Neuronal stem cell (in vitro differentiated cells): ENCODE measurements at regions not wholly inside any gene's neighbourhood (a gene's known extent, or its start where the extent isn't known, plus 50 kb on each side); places are given as distances from the start of the nearest gene placed in this dataset.

Experiments
- DNase-seq: peaks from one replicate; pipeline ENCODE4 v3.0.0-alpha.2; 2013; ENCODE audit warnings: low spot score
- H2AFZ ChIP-seq: one replicate; pipeline ENCODE4 v1.6.1; 2013; ENCODE audit warnings: mild to moderate bottlenecking, low read length, inconsistent platforms
- H2AK5ac ChIP-seq: 2 replicates; pipeline ENCODE4 v1.6.1; 2013; ENCODE audit warnings: low read depth, mild to moderate bottlenecking, inconsistent platforms, low read length, moderate library complexity, mixed read lengths
- H2BK120ac ChIP-seq: 2 replicates; pipeline ENCODE4 v1.6.1; 2013; ENCODE audit warnings: low read depth, mild to moderate bottlenecking, inconsistent platforms, low read length, moderate library complexity, mixed read lengths
- H2BK12ac ChIP-seq: one replicate; pipeline ENCODE4 v1.6.1; 2013; ENCODE audit warnings: low read length, inconsistent platforms
- H2BK15ac ChIP-seq: 2 replicates; pipeline ENCODE4 v1.6.1; 2013; ENCODE audit warnings: mild to moderate bottlenecking, low read length, inconsistent platforms, mixed read lengths
- H2BK5ac ChIP-seq: one replicate; pipeline ENCODE4 v1.6.1; 2013; ENCODE audit warnings: inconsistent platforms, mild to moderate bottlenecking, low read length, moderate library complexity
- H3K14ac ChIP-seq: one replicate; pipeline ENCODE4 v1.6.1; 2013; ENCODE audit warnings: low read length, inconsistent platforms
- H3K18ac ChIP-seq: 2 replicates; pipeline ENCODE4 v1.6.1; 2013; ENCODE audit warnings: low read length, inconsistent platforms
- H3K23ac ChIP-seq: 2 replicates; pipeline ENCODE4 v1.6.1; 2013; ENCODE audit warnings: low read depth, mild to moderate bottlenecking, mixed read lengths, low read length, inconsistent platforms; ENCODE audit not compliant: poor library complexity
- H3K27ac ChIP-seq: replicated peaks from 3 replicates; pipeline ENCODE4 v1.5.1; 2013; ENCODE audit warnings: low read length, inconsistent platforms
- H3K27me3 ChIP-seq, 3 experiments: 2 replicates each; pipeline ENCODE4 v1.6.1; 2013; ENCODE audit warnings: low read length in 3 of 3, mild to moderate bottlenecking in 2 of 3, inconsistent platforms in 1 of 3, low read depth in 1 of 3, mixed read lengths in 1 of 3, moderate library complexity in 1 of 3; ENCODE audit not compliant: control insufficient read depth in 3 of 3, insufficient read depth in 3 of 3
- H3K36me3 ChIP-seq, 2 donors: replicated peaks in 1 of 2; 2 replicates each; pipeline ENCODE4 v1.6.1; 2013; ENCODE audit warnings: low read length in 2 of 2; ENCODE audit not compliant: control insufficient read depth in 2 of 2, insufficient read depth in 2 of 2
- H3K4ac ChIP-seq: 2 replicates; pipeline ENCODE4 v1.6.1; 2013; ENCODE audit warnings: inconsistent platforms, mild to moderate bottlenecking, low read length, moderate library complexity
- H3K4me1 ChIP-seq, 2 donors: 1 replicate in 1 of 2; 2 replicates in 1 of 2; pipeline ENCODE4 v1.6.1; 2013; ENCODE audit warnings: low read length in 2 of 2, low read depth in 1 of 2; ENCODE audit not compliant: control insufficient read depth in 2 of 2, insufficient read depth in 1 of 2
- H3K4me2 ChIP-seq: one replicate; pipeline ENCODE4 v1.6.1; 2013; ENCODE audit warnings: mild to moderate bottlenecking, low read length, inconsistent platforms; ENCODE audit not compliant: insufficient read depth, poor library complexity, severe bottlenecking
- H3K4me3 ChIP-seq, 2 donors: 2 replicates each; pipeline ENCODE4 v1.5.1; 2013; ENCODE audit warnings: low read length in 2 of 2, mild to moderate bottlenecking in 2 of 2, inconsistent platforms in 1 of 2, moderate library complexity in 1 of 2
- H3K79me1 ChIP-seq: one replicate; pipeline ENCODE4 v1.6.1; 2013; ENCODE audit warnings: low read depth, mild to moderate bottlenecking, inconsistent platforms, low read length, moderate library complexity
- H3K9ac ChIP-seq: one replicate; pipeline ENCODE4 v1.6.1; 2013; ENCODE audit warnings: mild to moderate bottlenecking, low read depth, low read length, inconsistent platforms; ENCODE audit not compliant: poor library complexity
- H3K9me3 ChIP-seq, 2 donors: replicated peaks in 1 of 2; 2 replicates each; pipeline versions ENCODE3 to v1.6.1; 2013; ENCODE audit warnings: low read length in 2 of 2, mild to moderate bottlenecking in 2 of 2, inconsistent platforms in 1 of 2, low read depth in 1 of 2, mixed read lengths in 1 of 2, moderate library complexity in 1 of 2; ENCODE audit not compliant: control insufficient read depth in 2 of 2, insufficient read depth in 1 of 2
- H4K8ac ChIP-seq: one replicate; pipeline ENCODE4 v1.6.1; 2013; ENCODE audit warnings: low read depth, mild to moderate bottlenecking, inconsistent platforms, low read length, moderate library complexity
- H4K91ac ChIP-seq: one replicate; pipeline ENCODE4 v1.6.1; 2013; ENCODE audit warnings: low read length, low read depth, mild to moderate bottlenecking, inconsistent platforms; ENCODE audit not compliant: poor library complexity
- WGBS, 2 donors: extraction: QIAGEN DNeasy Blood & Tissue Kit; methylation state at CpG; one replicate each; pipeline ENCODE4 v1.1.7; 2013; ENCODE audit warnings: missing lambda C conversion rate in 2 of 2, mixed read lengths in 1 of 2; ENCODE audit not compliant: insufficient read length in 2 of 2, insufficient replicate concordance in 1 of 2; ENCODE audit errors: extremely low coverage in 2 of 2; 5-methylcytosine and 5-hydroxymethylcytosine counted together

- no peak overlapping the region for H3K23ac ChIP-seq
- H2AK5ac ChIP-seq = no peak overlapping the region
- no peak overlapping the region for H3K14ac ChIP-seq
- no peak for DNase-seq
- H2BK15ac ChIP-seq = no peak overlapping the region
- no peaks in the 10 kb centered on the region for H3K36me3 ChIP-seq
- no peak overlapping the region for H3K4me3 ChIP-seq
- H3K4me1 ChIP-seq = no peaks in the 10 kb centered on the region
- H3K4ac ChIP-seq = no peak overlapping the region
- no peak overlapping the region for H3K18ac ChIP-seq
- WGBS, 2 donors = no CpG with 5 or more reads among the region's 2 CpGs
- H3K9me3 ChIP-seq = no peaks in the 10 kb centered on the region
- no peak overlapping the region for H2BK120ac ChIP-seq
- H3K79me1 ChIP-seq = no peaks in the 10 kb centered on the region
- H3K4me2 ChIP-seq = no peak overlapping the region
- H4K8ac ChIP-seq = no peak overlapping the region
- H2BK5ac ChIP-seq = no peak overlapping the region
- H2BK12ac ChIP-seq = no peak overlapping the region
- H3K9ac ChIP-seq = no peak overlapping the region
- H4K91ac ChIP-seq = no peak overlapping the region
- no peak overlapping the region for H3K27ac ChIP-seq
- no peak overlapping the region for H2AFZ ChIP-seq
- no peaks in the 10 kb centered on the region for H3K27me3 ChIP-seq
Observed at GRCh38 chr13:50474088-50474662, 369.3 kb downstream of the DLEU7 start.

GRCh38 chr13:50476577-50477285 is 366.8 kb downstream of the DLEU7 start:
- Histone ChIP-seq H2BK5ac (no peak overlapping the region), H3K27me3 (no peaks in the 10 kb centered on the region), H2AK5ac (no peak overlapping the region), H3K27ac (no peak overlapping the region), H2BK12ac (no peak overlapping the region), H3K4me3 (no peak overlapping the region), H4K91ac (no peak overlapping the region), H3K9ac (no peak overlapping the region), H3K14ac (no peak overlapping the region), H3K4me1 (no peaks in the 10 kb centered on the region), H3K79me1 (no peaks in the 10 kb centered on the region), H3K9me3 (no peaks in the 10 kb centered on the region), H3K4me2 (no peak overlapping the region), H2BK15ac (no peak overlapping the region), H3K36me3 (no peaks in the 10 kb centered on the region), H3K18ac (no peak overlapping the region), H3K4ac (no peak overlapping the region), H2AFZ (no peak overlapping the region), H3K23ac (no peak overlapping the region), H2BK120ac (no peak overlapping the region), H4K8ac (no peak overlapping the region)
- no peak for DNase-seq
- WGBS, 2 donors = no CpG with 5 or more reads among the region's 5 CpGs

GRCh38 chr13:50481936-50482335 is 361.6 kb downstream of the DLEU7 start:
- no peak for DNase-seq

GRCh38 chr13:50483416-50483815 is 360.1 kb downstream of the DLEU7 start:
- H3K14ac ChIP-seq = no peak overlapping the region
- no peak overlapping the region for H2BK15ac ChIP-seq
- H4K8ac ChIP-seq = no peak overlapping the region
- no peak overlapping the region for H3K23ac ChIP-seq
- no peak overlapping the region for H4K91ac ChIP-seq
- no peak overlapping the region for H2BK12ac ChIP-seq
- H3K36me3 ChIP-seq = no peaks in the 10 kb centered on the region
- no peak overlapping the region for H2BK120ac ChIP-seq
- H3K27ac ChIP-seq = no peak overlapping the region
- no peak overlapping the region for H3K4me3 ChIP-seq
- H3K4me1 ChIP-seq = peaks cover 0 to 4% of the 10 kb centered on the region in 2 donors
- no peak for DNase-seq
- no peak overlapping the region for H3K4me2 ChIP-seq
- H2AFZ ChIP-seq = no peak overlapping the region
- no peak overlapping the region for H2BK5ac ChIP-seq
- H3K9ac ChIP-seq = no peak overlapping the region
- H3K9me3 ChIP-seq = no peaks in the 10 kb centered on the region
- no peak overlapping the region for H2AK5ac ChIP-seq
- WGBS, 2 donors = no CpG with 5 or more reads among the region's 3 CpGs
- H3K27me3 ChIP-seq = no peaks in the 10 kb centered on the region
- H3K4ac ChIP-seq = no peak overlapping the region
- no peak overlapping the region for H3K18ac ChIP-seq
- H3K79me1 ChIP-seq = no peaks in the 10 kb centered on the region

More at GRCh38 chr13:50481936-50482335, 361.6 kb downstream of the DLEU7 start:
- Histone ChIP-seq H3K27ac (no peak overlapping the region), H3K4ac (no peak overlapping the region), H2AK5ac (no peak overlapping the region), H2BK12ac (no peak overlapping the region), H3K36me3 (no peaks in the 10 kb centered on the region), H3K4me1 (peaks cover 0 to 4% of the 10 kb centered on the region in 2 donors), H3K27me3 (no peaks in the 10 kb centered on the region), H4K91ac (no peak overlapping the region), H2BK15ac (no peak overlapping the region), H3K9ac (no peak overlapping the region), H3K4me2 (no peak overlapping the region), H3K18ac (no peak overlapping the region), H2AFZ (no peak overlapping the region), H3K14ac (no peak overlapping the region), H2BK120ac (no peak overlapping the region), H2BK5ac (no peak overlapping the region), H3K79me1 (no peaks in the 10 kb centered on the region), H3K23ac (no peak overlapping the region), H4K8ac (no peak overlapping the region), H3K9me3 (no peaks in the 10 kb centered on the region), H3K4me3 (no peak overlapping the region)
